Endothelial cell of umbilical vein (primary cell): ENCODE measurements at regions not wholly inside any gene's neighbourhood (a gene's known extent, or its start where the extent isn't known, plus 50 kb on each side); places are given as distances from the start of the nearest gene placed in this dataset.

Experiments
- BruUV-seq: library from RNA; stranded (reverse); fragments of 400-500 nt; replicated peaks from 2 replicates; lab custom pipeline; 2021; lab: Mats Ljungman, UMichigan
- CTCF ChIA-PET: fragments of 300-600, 350-600 bp; sonication (Branson Sonifier 250); formaldehyde crosslinking; loops from one replicate; lab custom pipeline; 2021; ENCODE audit warnings: antibody characterized with exemption, inconsistent platforms; lab: Charles Lee
- POLR2A ChIA-PET: fragments of 300-600, 350-600 bp; sonication (Branson Sonifier 250); formaldehyde crosslinking; loops from one replicate; lab custom pipeline; 2021; ENCODE audit warnings: antibody characterized with exemption, inconsistent platforms; lab: Charles Lee
- DNase-seq: peaks from one replicate; pipeline ENCODE4 v3.0.0-alpha.2; 2011; ENCODE audit warnings: low read depth, low spot score
- FAIRE-seq: peaks from 2 replicates; lab custom pipeline; 2011; peaks lifted over from hg19 to GRCh38; lab: Jason Lieb, UNC
- H2AFZ ChIP-seq: 2 replicates; pipeline ENCODE4 v1.6.0; 2012; ENCODE audit warnings: low read depth, low read length, control low read depth, inconsistent platforms
- H3K27ac ChIP-seq: 2 replicates; pipeline ENCODE4 v1.5.1; 2011; ENCODE audit warnings: low read depth, mild to moderate bottlenecking, control low read depth, low read length, moderate library complexity; ENCODE audit not compliant: insufficient read depth
- H3K27me3 ChIP-seq, 2 experiments: 2 replicates each; pipeline versions ENCODE4 v1.6.0 to v1.6.1; 2011; ENCODE audit warnings: low read length in 2 of 2, mixed read lengths in 1 of 2; ENCODE audit not compliant: control insufficient read depth in 2 of 2, insufficient read depth in 2 of 2
- H3K36me3 ChIP-seq, 2 experiments: 2 replicates in 1 of 2; 3 replicates in 1 of 2; pipeline ENCODE4 v1.5.1; 2011; ENCODE audit warnings: low read length in 2 of 2, mild to moderate bottlenecking in 1 of 2, moderate library complexity in 1 of 2; ENCODE audit not compliant: control insufficient read depth in 2 of 2, insufficient read depth in 2 of 2; ENCODE audit errors: extremely low read depth in 1 of 2
- H3K4me1 ChIP-seq: 3 replicates; pipeline ENCODE4 v1.5.1; 2011; ENCODE audit warnings: mild to moderate bottlenecking, low read length; ENCODE audit not compliant: control insufficient read depth, insufficient read depth; ENCODE audit errors: extremely low read depth
- H3K4me2 ChIP-seq: 2 replicates; pipeline ENCODE4 v1.6.1; 2011; ENCODE audit warnings: low read length, control low read depth, mixed read lengths; ENCODE audit not compliant: insufficient read depth
- H3K4me3 ChIP-seq, 3 experiments: fragments of 200-600 bp in 1 of 3; sonication (generic), shearing (Covaris generic) in 1 of 3; replicated peaks in 1 of 3; 2 replicates each; pipeline ENCODE4 v1.5.1; 2011 to 2016; ENCODE audit warnings: control low read depth in 3 of 3, low read length in 3 of 3, mild to moderate bottlenecking in 2 of 3, inconsistent platforms in 1 of 3, low read depth in 1 of 3, moderate library complexity in 1 of 3; ENCODE audit not compliant: insufficient read depth in 1 of 3
- H3K79me2 ChIP-seq: 2 replicates; pipeline ENCODE4 v1.6.0; 2012; ENCODE audit warnings: low read length, inconsistent platforms; ENCODE audit not compliant: control insufficient read depth, insufficient read depth
- H3K9ac ChIP-seq: replicated peaks from 2 replicates; pipeline ENCODE3; 2011; ENCODE audit warnings: low read length, control low read depth; ENCODE audit not compliant: insufficient read depth; ENCODE audit errors: extremely low read depth
- H3K9me1 ChIP-seq: replicated peaks from 3 replicates; pipeline ENCODE4 v1.6.0; 2011; ENCODE audit warnings: mild to moderate bottlenecking, low read length; ENCODE audit not compliant: control insufficient read depth, insufficient read depth; ENCODE audit errors: extremely low read depth
- H3K9me3 ChIP-seq: replicated peaks from 2 replicates; pipeline ENCODE4 v1.5.1; 2012; ENCODE audit warnings: low read length, inconsistent platforms; ENCODE audit not compliant: control insufficient read depth, insufficient read depth
- H4K20me1 ChIP-seq: replicated peaks from 2 replicates; pipeline ENCODE3; 2011; ENCODE audit warnings: mild to moderate bottlenecking, low read length; ENCODE audit not compliant: control insufficient read depth, insufficient read depth; ENCODE audit errors: extremely low read depth
- CTCF ChIP-seq, 2 donors: IDR thresholded peaks; 1 replicate in 1 of 2; 2 replicates in 1 of 2; pipeline ENCODE4 v1.5.1; 2011; ENCODE audit warnings: low read length in 2 of 2, mild to moderate bottlenecking in 2 of 2, moderate library complexity in 2 of 2, control low read depth in 1 of 2, inconsistent platforms in 1 of 2, low read depth in 1 of 2; ENCODE audit not compliant: insufficient read depth in 1 of 2; ENCODE audit errors: extremely low read depth in 1 of 2
- EZH2 ChIP-seq: IDR thresholded peaks from 2 replicates; pipeline ENCODE4 v1.6.1; 2012; ENCODE audit warnings: borderline replicate concordance, low read depth, mild to moderate bottlenecking, moderate library complexity, low read length, inconsistent platforms; ENCODE audit not compliant: severe bottlenecking
- FOS ChIP-seq: IDR thresholded peaks from 2 replicates; pipeline ENCODE4 v1.6.1; 2011; ENCODE audit warnings: mild to moderate bottlenecking, low read length, moderate library complexity, borderline replicate concordance; ENCODE audit not compliant: insufficient read depth
- GATA2 ChIP-seq: IDR thresholded peaks from 2 replicates; pipeline ENCODE4 v1.7.0; 2011; ENCODE audit warnings: low read depth, mild to moderate bottlenecking, moderate library complexity, mixed read lengths, low read length; ENCODE audit not compliant: insufficient read length, insufficient read depth
- JUN ChIP-seq: IDR thresholded peaks from 2 replicates; pipeline ENCODE4 v1.6.1; 2011; ENCODE audit warnings: borderline replicate concordance, low read depth; ENCODE audit not compliant: insufficient read length, insufficient read depth
- MAX ChIP-seq: IDR thresholded peaks from 2 replicates; pipeline ENCODE4 v1.6.1; 2011; ENCODE audit not compliant: insufficient read depth, insufficient read length
- MYC ChIP-seq: IDR thresholded peaks from one replicate; pipeline ENCODE4 v1.6.1; 2011; ENCODE audit warnings: mild to moderate bottlenecking, low read depth, low read length
- POLR2A ChIP-seq: IDR thresholded peaks from 2 replicates; pipeline ENCODE4 v1.6.1; 2012; ENCODE audit warnings: low read depth, mild to moderate bottlenecking, control low read depth, low read length
- POLR2AphosphoS5 ChIP-seq: IDR thresholded peaks from 2 replicates; pipeline ENCODE4 v1.6.1; 2012; ENCODE audit warnings: low read depth, mild to moderate bottlenecking, control low read depth, low read length, moderate library complexity; ENCODE audit not compliant: insufficient read depth
- dilution Hi-C: fragments of 300-500 bp; cut with MboI; formaldehyde crosslinking; loops from one replicate; pipeline ENCODE4 v1.15.0; 2019; ENCODE audit warnings: low sequenced_read_pairs; ENCODE audit not compliant: extremely low pct_ligation_motif_present
- intact Hi-C: fragments of 100-400 bp; cut with micrococcal nuclease; formaldehyde crosslinking; loops from one replicate; pipeline ENCODE4 v1.10.0; 2022

- DNase-seq (no peak), FAIRE-seq (no peak)
- Histone ChIP-seq H3K9me3 (no peaks in the 10 kb centered on the region), H3K79me2 (no peaks in the 10 kb centered on the region), H2AFZ (no peak overlapping the region), H3K9me1 (no peaks in the 10 kb centered on the region), H3K4me1 (no peaks in the 10 kb centered on the region), H3K4me2 (no peak overlapping the region), H3K36me3 (no peaks in the 10 kb centered on the region), H3K27ac (no peak overlapping the region), H4K20me1 (no peaks in the 10 kb centered on the region), H3K4me3 (no peak overlapping the region), H3K9ac (no peak overlapping the region), H3K27me3 (no peaks in the 10 kb centered on the region)
- intact Hi-C loops = no loop called here
- ChIA-PET CTCF (no interaction called here), POLR2A (no interaction called here)
- no TSS peak for BruUV-seq
- TF ChIP-seq POLR2A (no peak), EZH2 (no peak), GATA2 (no peak), JUN (no peak), MAX (no peak), FOS (no peak), MYC (no peak), CTCF (IDR thresholded peaks at IDR 0.05; ENCODE audit: extremely low read depth in 1 of 2, insufficient read depth in 1 of 2, low read depth in 1 of 2, low read length in 2 of 2) (no peak), POLR2AphosphoS5 (no peak)
- dilution Hi-C loops = no loop called here
These were observed 200.7 kb downstream of the RAD51AP2 start for GRCh38 chr2:17317439-17317976.
